GM10248 (cell line): ENCODE measurements at regions not wholly inside any gene's neighbourhood (a gene's known extent, or its start where the extent isn't known, plus 50 kb on each side); places are given as distances from the start of the nearest gene placed in this dataset.
A peak's percentile ranks its signal among the peaks of the same experiment; 100 is the strongest.

Experiments used
- CTCF ChIA-PET: fragments of 300-600 bp; sonication (Branson Sonifier 250); formaldehyde crosslinking; extraction: SDS; loops from one replicate; lab custom pipeline; 2021; ENCODE audit warnings: antibody characterized with exemption; lab: Yijun Ruan, JAX
- POLR2A ChIA-PET: fragments of 350-650 bp; sonication (Branson Sonifier 250); formaldehyde crosslinking; extraction: SDS; loops from one replicate; lab custom pipeline; 2020; ENCODE audit warnings: antibody characterized with exemption; lab: Yijun Ruan, JAX
- DNase-seq: peaks from one replicate; pipeline ENCODE4 v3.0.0; 2012; ENCODE audit errors: extremely low spot score
- TF ChIP-seq, protein P1 (sequence below): IDR thresholded peaks from 2 replicates; pipeline ENCODE4 v1.5.1; 2012; ENCODE audit warnings: mild to moderate bottlenecking, low read depth; ENCODE audit errors: extremely low read depth, missing control alignments, control extremely low read depth

DNA sequence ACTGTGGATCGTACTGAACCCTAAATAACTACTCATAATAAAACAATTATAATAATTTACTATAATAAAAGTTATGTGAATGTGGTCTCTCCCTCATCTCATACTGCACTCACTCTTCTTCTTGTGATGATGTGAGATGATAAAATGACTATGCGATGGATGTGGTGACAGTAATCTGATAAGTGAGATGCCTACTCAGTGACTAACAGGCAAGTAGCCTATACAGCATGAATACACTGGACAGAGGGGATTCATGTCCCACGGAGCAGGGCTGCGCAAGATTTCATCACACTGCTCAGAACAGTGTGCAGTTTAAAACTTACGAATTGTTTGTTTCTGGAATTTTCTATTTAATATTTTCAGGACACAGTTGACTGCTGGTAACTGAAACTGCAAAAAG is 304.0 kb downstream of the DUSP10 start:
- ChIA-PET CTCF (no interaction called here), POLR2A (no interaction called here)
- no peak for DNase-seq
- TF ChIP-seq, protein P1, sequence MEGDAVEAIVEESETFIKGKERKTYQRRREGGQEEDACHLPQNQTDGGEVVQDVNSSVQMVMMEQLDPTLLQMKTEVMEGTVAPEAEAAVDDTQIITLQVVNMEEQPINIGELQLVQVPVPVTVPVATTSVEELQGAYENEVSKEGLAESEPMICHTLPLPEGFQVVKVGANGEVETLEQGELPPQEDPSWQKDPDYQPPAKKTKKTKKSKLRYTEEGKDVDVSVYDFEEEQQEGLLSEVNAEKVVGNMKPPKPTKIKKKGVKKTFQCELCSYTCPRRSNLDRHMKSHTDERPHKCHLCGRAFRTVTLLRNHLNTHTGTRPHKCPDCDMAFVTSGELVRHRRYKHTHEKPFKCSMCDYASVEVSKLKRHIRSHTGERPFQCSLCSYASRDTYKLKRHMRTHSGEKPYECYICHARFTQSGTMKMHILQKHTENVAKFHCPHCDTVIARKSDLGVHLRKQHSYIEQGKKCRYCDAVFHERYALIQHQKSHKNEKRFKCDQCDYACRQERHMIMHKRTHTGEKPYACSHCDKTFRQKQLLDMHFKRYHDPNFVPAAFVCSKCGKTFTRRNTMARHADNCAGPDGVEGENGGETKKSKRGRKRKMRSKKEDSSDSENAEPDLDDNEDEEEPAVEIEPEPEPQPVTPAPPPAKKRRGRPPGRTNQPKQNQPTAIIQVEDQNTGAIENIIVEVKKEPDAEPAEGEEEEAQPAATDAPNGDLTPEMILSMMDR = no peak

DNA sequence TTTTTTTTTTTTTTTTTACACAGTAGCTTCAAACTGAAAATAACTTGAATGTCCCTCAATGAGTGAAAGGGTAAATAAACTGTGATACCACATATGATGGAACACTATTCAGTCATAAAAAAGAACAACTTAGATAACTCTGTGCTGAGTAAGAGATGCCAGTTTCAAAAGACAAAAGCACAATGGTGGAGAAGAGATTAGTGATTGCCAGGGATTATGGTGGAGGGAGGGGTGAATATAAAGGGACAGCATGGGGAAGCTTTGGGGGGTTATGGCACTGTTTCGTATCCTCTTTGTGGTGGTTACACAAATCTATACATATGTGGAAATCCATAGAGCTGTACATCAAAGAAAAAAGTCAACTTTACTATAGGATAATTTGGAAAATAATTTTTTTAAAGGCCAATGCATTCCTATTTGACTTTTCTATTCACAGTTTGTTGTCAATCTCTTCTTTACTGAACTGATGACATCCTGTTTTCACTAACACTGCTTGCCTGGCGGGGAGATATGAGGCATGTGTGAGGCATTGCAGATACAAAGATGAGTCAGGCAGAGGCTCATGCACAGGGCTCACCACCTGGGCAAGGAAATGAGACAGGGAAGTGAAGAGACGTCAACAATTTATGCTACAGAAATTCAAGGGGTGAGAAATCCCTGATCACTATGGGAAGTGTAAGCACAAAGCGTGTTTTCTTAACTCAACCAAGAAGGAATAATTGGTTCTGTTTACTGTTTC is 302.7 kb downstream of the DUSP10 start:
- peak; percentile 13 for DNase-seq
- POLR2A ChIA-PET = no interaction called here

DNA sequence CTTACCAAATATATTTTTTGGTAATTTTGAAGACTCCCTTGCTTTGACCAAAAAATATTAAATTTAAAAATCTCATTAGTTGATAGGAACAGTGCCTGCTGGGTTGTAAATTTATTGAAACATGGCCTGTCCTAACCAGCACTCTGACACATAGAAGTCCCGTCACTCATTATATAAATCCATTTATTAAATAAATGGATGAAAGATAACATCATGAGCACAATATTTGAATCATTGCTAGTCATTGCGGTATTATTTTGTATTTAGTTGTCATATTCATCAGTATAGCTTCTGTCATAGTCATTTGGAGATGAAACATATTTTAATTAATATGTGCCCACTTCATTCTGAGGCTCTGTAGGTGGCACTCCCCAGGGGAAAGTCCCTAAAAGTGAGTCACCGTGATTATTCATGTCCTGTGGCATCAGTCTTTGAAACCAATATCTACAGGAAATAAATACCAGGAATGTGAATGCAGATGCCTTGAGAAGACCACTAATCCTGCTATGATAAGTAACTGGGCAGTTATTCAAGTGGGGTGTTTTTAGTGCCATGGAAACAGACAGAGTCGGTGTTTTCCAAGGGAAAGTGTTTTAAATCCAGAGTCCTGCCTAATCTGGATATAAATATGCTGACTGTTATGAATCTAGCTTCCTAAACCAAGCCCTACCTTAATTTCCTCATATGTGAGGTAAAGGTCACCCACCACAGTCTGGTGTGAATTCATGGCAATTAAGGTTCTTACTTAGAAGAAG is 302.0 kb downstream of the DUSP10 start:
- CTCF ChIA-PET = interaction anchor here (0.8 kb wide), 1 partner anchor 9 kb away, joined by 3 read pairs; no protein-coding TSS in a partner anchor
- DNase-seq = no peak

More for the DNA sequence above, 302.7 kb downstream of the DUSP10 start:
- TF ChIP-seq, protein P1 = no peak
- CTCF ChIA-PET = no interaction called here

DNA sequence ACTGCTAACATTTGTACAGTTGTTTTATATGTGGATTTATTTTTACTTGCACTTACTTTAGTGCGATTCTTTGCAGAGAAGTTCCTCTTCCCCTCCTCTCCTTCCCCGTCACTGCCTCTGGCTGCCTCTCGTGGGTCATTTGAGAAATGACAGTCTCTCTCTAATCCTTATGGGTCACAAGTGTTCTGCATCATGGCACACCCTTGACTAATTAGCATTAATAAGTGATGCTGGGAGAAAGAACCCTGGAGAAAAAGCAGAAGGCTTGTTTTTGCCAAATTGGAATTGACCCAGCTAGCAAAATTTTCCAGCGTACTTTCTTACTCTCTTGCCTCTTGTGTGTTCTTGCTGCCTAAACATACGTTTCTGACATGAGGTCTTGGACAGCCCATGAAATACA is 301.2 kb downstream of the DUSP10 start:
- POLR2A ChIA-PET = no interaction called here
- no peak for DNase-seq
- CTCF ChIA-PET = interaction anchor here (0.8 kb wide), 1 partner anchor 10 kb away, joined by 3 read pairs; no protein-coding TSS in a partner anchor
- TF ChIP-seq, protein P1 = no peak

More for the DNA sequence above, 302.0 kb downstream of the DUSP10 start:
- TF ChIP-seq, protein P1 = no peak
- POLR2A ChIA-PET = no interaction called here

DNA sequence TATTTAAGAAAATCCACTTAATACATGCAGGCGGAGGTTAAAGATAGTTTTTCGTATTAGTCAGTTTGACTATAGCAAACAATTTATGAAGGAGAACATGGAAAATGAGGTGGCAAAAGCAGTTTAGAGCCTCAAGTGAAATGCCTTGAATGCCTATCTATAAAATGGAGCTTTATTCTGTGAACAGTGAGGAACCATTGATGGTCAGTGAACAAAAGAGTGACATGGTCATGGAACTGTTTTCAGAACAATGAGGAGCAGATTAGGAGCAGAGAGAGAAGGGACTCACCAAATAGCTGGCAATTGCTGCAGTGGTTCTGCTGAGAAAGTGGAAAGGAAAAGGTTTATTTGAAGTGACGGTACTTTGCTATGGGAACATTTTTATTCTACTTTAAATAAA is 299.8 kb downstream of the DUSP10 start:
- no peak for DNase-seq
- POLR2A ChIA-PET = no interaction called here
- TF ChIP-seq, protein P1 = no peak
- CTCF ChIA-PET = interaction anchor here (1.4 kb wide), 1 partner anchor 11 kb away, joined by 3 read pairs; no protein-coding TSS in a partner anchor

DNA sequence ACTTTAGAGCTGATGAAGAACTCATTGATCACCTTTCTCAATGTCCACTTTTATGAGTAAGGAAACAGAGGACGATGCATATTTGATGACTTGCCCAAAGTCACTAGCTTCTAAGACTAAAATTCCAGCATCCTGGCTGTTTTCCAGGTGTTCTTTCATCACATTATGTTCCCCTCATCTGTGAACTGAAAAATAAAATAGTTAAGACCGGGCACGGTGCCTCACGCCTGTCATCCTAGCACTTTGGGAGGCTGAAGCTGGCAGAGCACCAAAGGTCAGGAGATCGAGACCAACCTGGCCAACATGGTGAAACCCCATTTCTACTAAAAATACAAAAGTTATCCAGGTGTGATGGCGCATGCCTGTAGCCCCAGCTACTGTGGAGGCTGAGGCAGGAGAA is 297.5 kb downstream of the DUSP10 start:
- ChIA-PET POLR2A (no interaction called here), CTCF (interaction anchor here (0.7 to 7.5 kb wide), 2 partner anchors 9 to 634 kb away, joined by 3 to 46 read pairs; no protein-coding TSS in a partner anchor)
- no peak for DNase-seq
- TF ChIP-seq, protein P1 = no peak
